Stimulated activated CD4-positive, alpha-beta T cell treated with anti-CD3 and anti-CD28 coated beads, Interleukin-1b, Interleukin-23, amount 100 ng/mL, for 1 hour (primary cell): ENCODE measurements at regions not wholly inside any gene's neighbourhood (a gene's known extent, or its start where the extent isn't known, plus 50 kb on each side); places are given as distances from the start of the nearest gene placed in this dataset.
"Not testable (repeated sequence)": the region's sequence is repeated elsewhere in the genome, so short reads cannot be mapped to it uniquely, and the experiment has no call there.

Source experiments
- DNase-seq, 2 donors: peaks; one replicate each; pipeline ENCODE4 v3.0.0-alpha.2; 2020; ENCODE audit warnings: low read depth in 2 of 2

- not testable (repeated sequence) for DNase-seq
Measured at GRCh38 chrX:134045372-134045771, 60.0 kb upstream of the GPC3 start.

GRCh38 chrX:134067107-134067506 lies 81.7 kb upstream of the GPC3 start:
- not testable (repeated sequence) for DNase-seq

- not testable (repeated sequence) for DNase-seq
Measured at GRCh38 chrX:134071899-134072298, 86.5 kb upstream of the GPC3 start.

GRCh38 chrX:134073341-134073740 lies 87.9 kb upstream of the GPC3 start:
- no peak for DNase-seq

GRCh38 chrX:134074151-134074550 lies 88.8 kb upstream of the GPC3 start:
- no peak for DNase-seq

- no peak for DNase-seq
Measured at GRCh38 chrX:134075894-134076718, 90.7 kb upstream of the GPC3 start.

- no peak for DNase-seq
Measured at GRCh38 chrX:134095366-134095765, 110.0 kb upstream of the GPC3 start.

- no peak for DNase-seq
Measured at GRCh38 chrX:134101636-134102035, 116.2 kb upstream of the GPC3 start.

- no peak for DNase-seq
Measured at GRCh38 chrX:134115270-134115669, 121.7 kb upstream of the CCDC160 start.

GRCh38 chrX:134137341-134137740 lies 99.6 kb upstream of the CCDC160 start:
- no peak for DNase-seq

- DNase-seq = no peak
Measured at GRCh38 chrX:134139090-134139489, 97.9 kb upstream of the CCDC160 start.

GRCh38 chrX:134144231-134144630 lies 92.8 kb upstream of the CCDC160 start:
- DNase-seq = no peak

GRCh38 chrX:134146493-134146892 lies 90.5 kb upstream of the CCDC160 start:
- no peak for DNase-seq

GRCh38 chrX:134148172-134148692 lies 88.8 kb upstream of the CCDC160 start:
- DNase-seq = no peak

GRCh38 chrX:134158821-134159512 lies 78.0 kb upstream of the CCDC160 start:
- no peak for DNase-seq

GRCh38 chrX:134161162-134161561 lies 75.8 kb upstream of the CCDC160 start:
- DNase-seq = no peak

GRCh38 chrX:134162032-134162431 lies 75.0 kb upstream of the CCDC160 start:
- no peak for DNase-seq

GRCh38 chrX:134163836-134164235 lies 73.1 kb upstream of the CCDC160 start:
- DNase-seq = no peak

GRCh38 chrX:134167591-134168203 lies 69.3 kb upstream of the CCDC160 start:
- DNase-seq = no peak

- DNase-seq = no peak
Measured at GRCh38 chrX:134171661-134172587, 65.1 kb upstream of the CCDC160 start.

- DNase-seq = no peak
Measured at GRCh38 chrX:134172588-134173259, 64.3 kb upstream of the CCDC160 start.
